Neuronal stem cell (in vitro differentiated cells): ENCODE measurements at regions not wholly inside any gene's neighbourhood (a gene's known extent, or its start where the extent isn't known, plus 50 kb on each side); places are given as distances from the start of the nearest gene placed in this dataset.

Experiments
- DNase-seq: peaks from one replicate; pipeline ENCODE4 v3.0.0-alpha.2; 2013; ENCODE audit warnings: low spot score
- H2AFZ ChIP-seq: one replicate; pipeline ENCODE4 v1.6.1; 2013; ENCODE audit warnings: mild to moderate bottlenecking, low read length, inconsistent platforms
- H2AK5ac ChIP-seq: 2 replicates; pipeline ENCODE4 v1.6.1; 2013; ENCODE audit warnings: low read depth, mild to moderate bottlenecking, inconsistent platforms, low read length, moderate library complexity, mixed read lengths
- H2BK120ac ChIP-seq: 2 replicates; pipeline ENCODE4 v1.6.1; 2013; ENCODE audit warnings: low read depth, mild to moderate bottlenecking, inconsistent platforms, low read length, moderate library complexity, mixed read lengths
- H2BK12ac ChIP-seq: one replicate; pipeline ENCODE4 v1.6.1; 2013; ENCODE audit warnings: low read length, inconsistent platforms
- H2BK15ac ChIP-seq: 2 replicates; pipeline ENCODE4 v1.6.1; 2013; ENCODE audit warnings: mild to moderate bottlenecking, low read length, inconsistent platforms, mixed read lengths
- H2BK5ac ChIP-seq: one replicate; pipeline ENCODE4 v1.6.1; 2013; ENCODE audit warnings: inconsistent platforms, mild to moderate bottlenecking, low read length, moderate library complexity
- H3K14ac ChIP-seq: one replicate; pipeline ENCODE4 v1.6.1; 2013; ENCODE audit warnings: low read length, inconsistent platforms
- H3K18ac ChIP-seq: 2 replicates; pipeline ENCODE4 v1.6.1; 2013; ENCODE audit warnings: low read length, inconsistent platforms
- H3K23ac ChIP-seq: 2 replicates; pipeline ENCODE4 v1.6.1; 2013; ENCODE audit warnings: low read depth, mild to moderate bottlenecking, mixed read lengths, low read length, inconsistent platforms; ENCODE audit not compliant: poor library complexity
- H3K27ac ChIP-seq: replicated peaks from 3 replicates; pipeline ENCODE4 v1.5.1; 2013; ENCODE audit warnings: low read length, inconsistent platforms
- H3K27me3 ChIP-seq, 3 experiments: 2 replicates each; pipeline ENCODE4 v1.6.1; 2013; ENCODE audit warnings: low read length in 3 of 3, mild to moderate bottlenecking in 2 of 3, inconsistent platforms in 1 of 3, low read depth in 1 of 3, mixed read lengths in 1 of 3, moderate library complexity in 1 of 3; ENCODE audit not compliant: control insufficient read depth in 3 of 3, insufficient read depth in 3 of 3
- H3K36me3 ChIP-seq, 2 donors: replicated peaks in 1 of 2; 2 replicates each; pipeline ENCODE4 v1.6.1; 2013; ENCODE audit warnings: low read length in 2 of 2; ENCODE audit not compliant: control insufficient read depth in 2 of 2, insufficient read depth in 2 of 2
- H3K4ac ChIP-seq: 2 replicates; pipeline ENCODE4 v1.6.1; 2013; ENCODE audit warnings: inconsistent platforms, mild to moderate bottlenecking, low read length, moderate library complexity
- H3K4me1 ChIP-seq, 2 donors: 1 replicate in 1 of 2; 2 replicates in 1 of 2; pipeline ENCODE4 v1.6.1; 2013; ENCODE audit warnings: low read length in 2 of 2, low read depth in 1 of 2; ENCODE audit not compliant: control insufficient read depth in 2 of 2, insufficient read depth in 1 of 2
- H3K4me2 ChIP-seq: one replicate; pipeline ENCODE4 v1.6.1; 2013; ENCODE audit warnings: mild to moderate bottlenecking, low read length, inconsistent platforms; ENCODE audit not compliant: insufficient read depth, poor library complexity, severe bottlenecking
- H3K4me3 ChIP-seq, 2 donors: 2 replicates each; pipeline ENCODE4 v1.5.1; 2013; ENCODE audit warnings: low read length in 2 of 2, mild to moderate bottlenecking in 2 of 2, inconsistent platforms in 1 of 2, moderate library complexity in 1 of 2
- H3K79me1 ChIP-seq: one replicate; pipeline ENCODE4 v1.6.1; 2013; ENCODE audit warnings: low read depth, mild to moderate bottlenecking, inconsistent platforms, low read length, moderate library complexity
- H3K9ac ChIP-seq: one replicate; pipeline ENCODE4 v1.6.1; 2013; ENCODE audit warnings: mild to moderate bottlenecking, low read depth, low read length, inconsistent platforms; ENCODE audit not compliant: poor library complexity
- H3K9me3 ChIP-seq, 2 donors: replicated peaks in 1 of 2; 2 replicates each; pipeline versions ENCODE3 to v1.6.1; 2013; ENCODE audit warnings: low read length in 2 of 2, mild to moderate bottlenecking in 2 of 2, inconsistent platforms in 1 of 2, low read depth in 1 of 2, mixed read lengths in 1 of 2, moderate library complexity in 1 of 2; ENCODE audit not compliant: control insufficient read depth in 2 of 2, insufficient read depth in 1 of 2
- H4K8ac ChIP-seq: one replicate; pipeline ENCODE4 v1.6.1; 2013; ENCODE audit warnings: low read depth, mild to moderate bottlenecking, inconsistent platforms, low read length, moderate library complexity
- H4K91ac ChIP-seq: one replicate; pipeline ENCODE4 v1.6.1; 2013; ENCODE audit warnings: low read length, low read depth, mild to moderate bottlenecking, inconsistent platforms; ENCODE audit not compliant: poor library complexity
- WGBS, 2 donors: extraction: QIAGEN DNeasy Blood & Tissue Kit; methylation state at CpG; one replicate each; pipeline ENCODE4 v1.1.7; 2013; ENCODE audit warnings: missing lambda C conversion rate in 2 of 2, mixed read lengths in 1 of 2; ENCODE audit not compliant: insufficient read length in 2 of 2, insufficient replicate concordance in 1 of 2; ENCODE audit errors: extremely low coverage in 2 of 2; 5-methylcytosine and 5-hydroxymethylcytosine counted together

DNA sequence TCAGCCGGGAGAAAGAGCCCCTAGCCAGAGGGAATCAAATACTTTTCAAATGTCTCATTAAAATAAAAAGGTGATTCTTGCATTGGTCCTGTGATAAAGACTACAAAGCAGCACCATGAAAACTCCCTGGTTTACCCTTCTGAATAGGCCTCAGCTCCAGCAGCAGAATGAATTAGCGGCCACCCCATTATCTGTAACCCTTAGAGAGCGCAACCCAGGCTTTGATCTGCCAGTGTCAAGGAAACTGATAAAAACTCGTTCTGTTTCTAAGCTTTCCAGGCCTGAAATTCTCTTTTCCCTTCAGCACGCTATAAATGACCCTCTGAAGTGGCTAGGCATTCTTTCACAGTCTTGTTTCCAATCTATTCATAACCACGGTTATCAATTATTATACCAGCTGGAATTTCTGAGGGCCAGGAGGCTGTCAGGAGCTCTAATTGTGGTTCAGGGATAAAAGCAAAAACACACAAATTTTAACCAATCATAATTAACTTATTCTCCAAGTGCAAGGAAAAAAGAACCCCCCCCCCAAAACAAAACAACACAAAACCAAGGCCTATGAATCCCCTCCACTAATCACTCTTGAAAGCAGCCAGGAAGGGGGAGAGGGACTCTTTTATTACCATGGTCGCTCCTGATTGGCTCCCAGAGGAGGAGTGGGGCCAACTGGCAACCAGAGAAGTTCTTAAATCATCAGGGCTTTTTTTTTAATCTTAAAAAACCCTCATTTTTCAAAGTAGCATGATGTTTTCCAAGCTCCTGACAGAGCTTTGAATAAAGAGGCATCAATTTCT is 258.9 kb downstream of the CYRIA start:
- Histone ChIP-seq H3K9me3 (no peaks in the 10 kb centered on the region), H2AFZ (peak overlapping the region; percentile 65), H3K14ac (no peak overlapping the region), H3K36me3 (no peaks in the 10 kb centered on the region), H2BK120ac (no peak overlapping the region), H3K23ac (no peak overlapping the region), H3K27me3 (no peaks in the 10 kb centered on the region), H2BK12ac (no peak overlapping the region), H4K8ac (no peak overlapping the region), H3K4ac (no peak overlapping the region), H3K4me1 (peaks cover 11 to 21% of the 10 kb centered on the region in 2 donors), H2AK5ac (no peak overlapping the region), H3K18ac (no peak overlapping the region), H3K4me2 (no peak overlapping the region), H3K9ac (no peak overlapping the region), H4K91ac (no peak overlapping the region), H3K27ac (peak overlapping the region; percentile 70), H2BK5ac (no peak overlapping the region), H3K79me1 (no peaks in the 10 kb centered on the region), H2BK15ac (no peak overlapping the region), H3K4me3 (peak overlapping the region in 1 of 2 donors; percentile 13)
- no peak for DNase-seq
- WGBS, 2 donors: no CpG with 5 or more reads among the region's 7 CpGs

GRCh38 chr2:16405551-16405950 is 260.1 kb downstream of the CYRIA start:
- Histone ChIP-seq H2BK12ac (no peak overlapping the region), H4K91ac (no peak overlapping the region), H3K4me3 (no peak overlapping the region), H3K4ac (no peak overlapping the region), H3K18ac (no peak overlapping the region), H3K79me1 (no peaks in the 10 kb centered on the region), H3K23ac (no peak overlapping the region), H3K27ac (no peak overlapping the region), H3K4me1 (peaks cover 11 to 21% of the 10 kb centered on the region in 2 donors), H3K36me3 (no peaks in the 10 kb centered on the region), H2AK5ac (no peak overlapping the region), H2BK120ac (no peak overlapping the region), H3K9me3 (no peaks in the 10 kb centered on the region), H3K4me2 (no peak overlapping the region), H3K14ac (no peak overlapping the region), H3K27me3 (no peaks in the 10 kb centered on the region), H3K9ac (no peak overlapping the region), H2BK5ac (no peak overlapping the region), H2AFZ (no peak overlapping the region), H4K8ac (no peak overlapping the region), H2BK15ac (no peak overlapping the region)
- WGBS, 2 donors: no CpG with 5 or more reads among the region's 3 CpGs
- no peak for DNase-seq

DNA sequence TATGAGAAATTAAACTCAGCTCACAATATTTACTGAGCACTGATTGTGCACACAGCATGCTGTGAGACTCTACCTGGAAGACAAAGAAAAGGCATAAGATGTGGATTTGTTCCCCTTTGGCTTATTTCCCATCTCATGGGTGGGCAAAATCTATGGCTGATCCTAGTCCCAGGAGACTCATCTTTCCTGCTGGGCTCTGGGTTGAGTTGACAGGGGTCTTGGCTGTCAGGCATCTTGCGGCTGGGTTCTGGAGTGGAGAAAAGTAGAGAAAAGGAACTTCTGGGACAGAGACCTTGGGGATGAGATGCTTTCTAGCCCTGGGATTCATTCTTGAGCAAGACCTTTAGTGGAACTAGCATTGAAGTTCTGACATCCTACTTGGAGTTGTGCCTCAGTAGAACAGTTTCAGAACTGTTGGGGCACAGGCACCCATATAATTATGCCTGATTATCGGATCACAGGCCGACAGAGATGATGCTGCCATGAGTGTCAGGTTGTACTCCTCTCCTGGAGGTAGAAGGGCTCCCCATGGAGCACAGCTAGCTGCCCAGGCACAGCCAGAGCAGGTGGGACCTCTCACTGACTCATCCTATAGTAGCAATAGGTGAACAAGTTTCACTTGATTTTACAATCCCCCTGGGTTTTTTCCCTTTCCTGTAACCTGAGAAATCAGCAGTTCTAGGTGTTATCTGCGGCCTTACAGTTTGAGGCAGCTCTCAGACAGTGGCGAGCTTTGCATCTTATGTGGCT is 260.9 kb downstream of the CYRIA start:
- H3K4me1 ChIP-seq: peaks cover 11 to 24% of the 10 kb centered on the region in 2 donors

GRCh38 chr2:16404146-16404545 is 261.5 kb downstream of the CYRIA start:
- Histone ChIP-seq H2AK5ac (no peak overlapping the region), H3K23ac (no peak overlapping the region), H3K4me2 (no peak overlapping the region), H3K4me3 (no peak overlapping the region), H3K9ac (no peak overlapping the region), H3K18ac (no peak overlapping the region), H3K4me1 (peaks cover 11 to 24% of the 10 kb centered on the region in 2 donors), H2AFZ (no peak overlapping the region), H2BK12ac (no peak overlapping the region), H3K79me1 (no peaks in the 10 kb centered on the region), H3K27me3 (no peaks in the 10 kb centered on the region), H4K91ac (no peak overlapping the region), H2BK120ac (no peak overlapping the region), H4K8ac (no peak overlapping the region), H3K4ac (no peak overlapping the region), H2BK15ac (no peak overlapping the region), H3K14ac (no peak overlapping the region), H3K27ac (no peak overlapping the region), H2BK5ac (no peak overlapping the region), H3K9me3 (no peaks in the 10 kb centered on the region), H3K36me3 (no peaks in the 10 kb centered on the region)
- WGBS, 2 donors: no CpG with 5 or more reads among the region's 3 CpGs
- no peak for DNase-seq

More for the DNA sequence above, 260.9 kb downstream of the CYRIA start:
- H3K18ac ChIP-seq: no peak overlapping the region
- no peaks in the 10 kb centered on the region for H3K9me3 ChIP-seq
- no peak overlapping the region for H4K91ac ChIP-seq
- no CpG with 5 or more reads among the region's 5 CpGs for WGBS, 2 donors
- H3K27ac ChIP-seq: no peak overlapping the region
- no peaks in the 10 kb centered on the region for H3K36me3 ChIP-seq
- H4K8ac ChIP-seq: no peak overlapping the region
- H3K4ac ChIP-seq: no peak overlapping the region
- no peak overlapping the region for H2AFZ ChIP-seq
- no peak overlapping the region for H2AK5ac ChIP-seq
- no peaks in the 10 kb centered on the region for H3K79me1 ChIP-seq
- no peak overlapping the region for H2BK15ac ChIP-seq
- H2BK12ac ChIP-seq: peak overlapping the region; percentile 17
- H3K4me3 ChIP-seq: no peak overlapping the region
- H2BK120ac ChIP-seq: no peak overlapping the region
- H3K14ac ChIP-seq: no peak overlapping the region
- no peak overlapping the region for H2BK5ac ChIP-seq
- no peak overlapping the region for H3K9ac ChIP-seq
- no peaks in the 10 kb centered on the region for H3K27me3 ChIP-seq
- H3K23ac ChIP-seq: no peak overlapping the region
- no peak overlapping the region for H3K4me2 ChIP-seq
- DNase-seq: no peak
